Myocyte (in vitro differentiated cells): ENCODE measurements at regions not wholly inside any gene's neighbourhood (a gene's known extent, or its start where the extent isn't known, plus 50 kb on each side); places are given as distances from the start of the nearest gene placed in this dataset.
A peak's percentile ranks its signal among the peaks of the same experiment; 100 is the strongest.

ENCODE experiments used
- DNase-seq: peaks from one replicate; pipeline ENCODE4 v3.0.0-alpha.2; 2012; ENCODE audit warnings: low read depth

GRCh38 chr4:24476282-24476681, 108.1 kb downstream of the DHX15 start:
- peak; percentile 26 for DNase-seq

- DNase-seq = no peak
These were observed 108.6 kb downstream of the DHX15 start for GRCh38 chr4:24475756-24476155.

GRCh38 chr4:24473309-24473721, 111.0 kb downstream of the DHX15 start:
- DNase-seq = peak; percentile 27

- peak; percentile 76 for DNase-seq
These were observed 111.6 kb downstream of the DHX15 start for GRCh38 chr4:24472514-24473308.

DNA sequence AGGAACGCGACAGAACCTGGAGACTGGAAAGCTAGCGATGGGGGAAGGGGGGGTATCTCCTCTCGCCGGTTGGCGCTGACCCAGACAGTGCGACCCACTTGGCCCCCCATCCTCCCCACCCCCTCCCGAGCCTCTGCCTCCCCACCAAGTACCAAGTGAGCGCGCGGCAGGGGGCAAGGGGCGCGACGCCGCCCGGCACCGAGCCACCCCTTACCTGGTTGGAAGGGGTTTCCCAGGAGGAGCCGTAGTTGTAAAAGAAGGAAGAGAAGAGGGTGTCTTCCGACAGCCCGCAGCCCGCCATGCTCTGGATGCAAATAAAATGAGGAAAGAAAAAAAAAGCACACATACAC, 112.2 kb downstream of the DHX15 start:
- no peak for DNase-seq

GRCh38 chr4:24471486-24472160, 112.7 kb downstream of the DHX15 start:
- no peak for DNase-seq

GRCh38 chr4:24470666-24471485, 113.5 kb downstream of the DHX15 start:
- DNase-seq = peak; percentile 51

GRCh38 chr4:24468071-24468470, 116.3 kb downstream of the DHX15 start:
- no peak for DNase-seq

DNA sequence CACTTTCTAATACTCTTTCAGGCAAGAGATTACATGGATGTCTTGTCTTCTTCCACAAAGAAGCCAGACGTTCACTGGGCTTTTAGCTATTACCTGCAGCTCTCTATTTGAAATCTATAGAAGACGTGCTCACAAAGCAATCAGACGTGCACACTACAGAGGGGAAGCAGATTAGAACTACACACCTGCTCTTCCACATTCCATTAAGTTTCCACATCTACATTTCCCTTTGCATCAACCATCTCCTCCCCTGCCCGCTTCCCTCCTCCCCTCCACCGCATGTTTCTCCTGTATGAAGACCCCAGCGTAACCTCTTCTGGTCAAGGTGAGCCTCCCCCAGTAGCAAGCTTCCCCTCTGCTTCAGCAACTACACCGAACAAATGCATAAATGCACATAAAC, 119.8 kb downstream of the DHX15 start:
- no peak for DNase-seq

GRCh38 chr4:24456431-24456830, 127.9 kb downstream of the DHX15 start:
- peak; percentile 61 for DNase-seq

- DNase-seq = no peak
These were observed 130.4 kb downstream of the DHX15 start for GRCh38 chr4:24453951-24454350.

- DNase-seq = no peak
These were observed 132.5 kb downstream of the DHX15 start for GRCh38 chr4:24451870-24452269.

GRCh38 chr4:24443200-24443599, 141.2 kb downstream of the DHX15 start:
- no peak for DNase-seq

DNA sequence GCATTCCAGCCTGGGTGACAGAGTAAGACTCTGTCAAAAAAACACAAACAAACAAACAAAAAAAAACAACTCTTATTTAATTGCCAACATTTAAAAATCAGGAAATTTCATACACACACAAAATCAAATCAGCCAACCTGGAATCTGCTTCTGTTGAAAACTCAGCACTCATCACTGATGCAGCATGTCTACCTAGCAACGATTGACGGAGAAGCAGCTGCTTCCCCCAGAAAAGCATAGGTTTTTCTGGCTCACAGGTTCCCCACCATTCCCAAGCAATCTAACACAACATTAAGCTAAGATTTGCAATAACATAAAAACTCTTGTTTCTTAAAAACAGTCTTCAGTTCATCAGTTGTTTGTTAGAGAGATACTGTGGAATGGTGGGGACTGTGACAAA, 143.6 kb downstream of the DHX15 start:
- no peak for DNase-seq

DNA sequence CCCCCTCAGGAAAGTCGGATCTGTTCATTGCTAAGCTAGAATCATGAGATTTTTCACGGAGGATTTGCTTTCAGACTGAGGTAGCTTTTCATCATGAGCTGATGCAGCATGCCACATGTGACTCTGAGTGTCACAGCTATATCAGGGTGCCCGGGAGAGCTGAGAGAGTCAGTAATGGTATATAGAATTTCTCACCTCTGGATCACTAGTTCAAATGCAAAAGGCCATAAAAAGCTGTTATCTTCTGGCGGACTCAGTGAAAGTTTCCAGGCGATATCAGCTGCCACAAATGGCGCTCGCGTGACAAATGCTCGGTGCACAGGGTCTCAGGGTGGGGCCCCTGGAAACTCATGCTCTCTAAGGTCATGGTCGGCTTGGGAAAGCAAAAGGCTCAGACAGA, 150.1 kb downstream of the DHX15 start:
- DNase-seq = no peak

GRCh38 chr4:24433515-24434214, 150.7 kb downstream of the DHX15 start:
- peak; percentile 12 for DNase-seq

- no peak for DNase-seq
These were observed 155.5 kb downstream of the DHX15 start for GRCh38 chr4:24428850-24429249.

DNA sequence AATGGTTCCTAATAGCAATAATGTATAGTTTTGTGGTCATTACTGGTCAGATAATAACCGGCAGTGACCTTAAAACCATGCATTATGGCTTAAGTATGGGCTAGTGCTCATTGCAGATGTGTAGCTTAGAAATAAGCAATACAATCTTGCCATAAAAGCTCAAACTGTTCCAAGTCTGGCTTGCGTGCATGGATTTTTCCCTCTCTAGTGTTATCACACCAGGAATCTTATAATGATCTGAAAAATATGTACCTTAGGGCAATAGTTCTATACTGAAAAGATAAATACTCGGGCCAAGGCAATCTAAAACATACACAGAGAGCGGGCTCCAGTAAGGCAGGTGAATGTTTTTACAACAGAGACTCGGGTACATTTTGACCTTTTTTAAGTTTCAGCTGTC, 157.8 kb downstream of the DHX15 start:
- no peak for DNase-seq

DNA sequence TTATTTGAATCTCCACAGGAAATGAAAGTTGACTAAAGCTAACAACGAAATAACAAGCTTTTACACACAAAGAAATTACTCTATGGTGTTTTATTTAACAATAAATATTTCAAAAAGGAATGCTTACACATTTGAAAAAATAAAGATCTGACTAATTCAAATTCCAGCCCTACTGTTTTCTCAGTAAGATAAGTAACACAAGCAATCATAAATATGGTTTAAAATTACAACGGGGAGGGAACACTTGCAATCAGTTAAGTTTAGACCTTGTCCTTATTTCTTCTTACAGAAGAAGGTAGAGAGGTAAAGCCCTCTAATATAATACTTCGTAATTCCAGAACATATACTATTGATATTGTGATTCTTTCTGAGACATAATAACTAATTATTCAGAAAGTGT, 158.5 kb downstream of the DHX15 start:
- DNase-seq = no peak

DNA sequence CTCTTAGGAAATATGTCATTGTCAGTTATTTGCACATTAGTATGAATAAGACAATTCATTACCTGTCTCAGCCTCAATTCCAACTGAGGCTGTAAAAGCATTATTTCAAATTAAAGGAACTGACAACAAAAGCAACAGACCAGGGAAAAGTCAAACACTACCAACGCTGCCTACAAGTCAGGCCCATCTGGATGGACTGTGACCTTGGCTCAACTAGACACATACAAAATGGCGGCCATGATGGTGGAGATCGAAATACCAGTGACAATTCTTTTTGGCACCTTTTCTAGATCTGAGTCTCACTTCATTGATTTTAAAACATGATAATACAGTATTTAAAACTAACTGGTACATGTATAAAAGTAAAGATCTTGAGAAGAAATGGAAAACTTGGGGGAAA, 160.7 kb downstream of the DHX15 start:
- DNase-seq = no peak

GRCh38 chr4:24422644-24423043, 161.7 kb downstream of the DHX15 start:
- DNase-seq = no peak
